ENCODE measurements at regions not wholly inside any gene's neighbourhood (a gene's known extent, or its start where the extent isn't known, plus 50 kb on each side); places are given as distances from the start of the nearest gene placed in this dataset.

GRCh38 chr10:56068040-56068439 lies 293.0 kb downstream of the ZWINT start:
- no peaks in the 10 kb centered on the region for H3K27me3 ChIP-seq (replicated peaks; ENCODE audit: insufficient read depth)
- no peaks in the 10 kb centered on the region for H3K4me1 ChIP-seq (replicated peaks)
- H3K9me3 ChIP-seq = no peaks in the 10 kb centered on the region
- no peak overlapping the region for H3K27ac ChIP-seq
- 85% methylated on average over 2 of the region's 2 CpGs for WGBS
- H3K4me3 ChIP-seq = no peak overlapping the region
- intact Hi-C loops (cut with DNase I) = no loop called here
- TF ChIP-seq CTCF (IDR thresholded peaks at IDR 0.05) (no peak), POLR2A (IDR thresholded peaks at IDR 0.05) (no peak), POLR2AphosphoS5 (IDR thresholded peaks at IDR 0.05) (no peak)
- DNase-seq (ENCODE audit: low spot score) = no peak
- no peaks in the 10 kb centered on the region for H3K36me3 ChIP-seq

- H3K36me3 ChIP-seq = no peaks in the 10 kb centered on the region
- no peaks in the 10 kb centered on the region for H3K27me3 ChIP-seq (replicated peaks; ENCODE audit: insufficient read depth)
- intact Hi-C loops (cut with DNase I) = no loop called here
- no peak overlapping the region for H3K4me3 ChIP-seq
- no peaks in the 10 kb centered on the region for H3K4me1 ChIP-seq (replicated peaks)
- TF ChIP-seq POLR2A (IDR thresholded peaks at IDR 0.05) (no peak), CTCF (IDR thresholded peaks at IDR 0.05) (no peak), POLR2AphosphoS5 (IDR thresholded peaks at IDR 0.05) (no peak)
- no peak for DNase-seq (ENCODE audit: low spot score)
- 95% methylated on average over 1 of the region's 1 CpG for WGBS
- no peaks in the 10 kb centered on the region for H3K9me3 ChIP-seq
- no peak overlapping the region for H3K27ac ChIP-seq
These were observed 297.4 kb downstream of the ZWINT start for GRCh38 chr10:56063642-56064041.

- Histone ChIP-seq H3K36me3 (no peaks in the 10 kb centered on the region), H3K27me3 (replicated peaks; ENCODE audit: insufficient read depth) (no peaks in the 10 kb centered on the region), H3K27ac (no peak overlapping the region), H3K9me3 (no peaks in the 10 kb centered on the region), H3K4me3 (no peak overlapping the region), H3K4me1 (replicated peaks) (no peaks in the 10 kb centered on the region)
- 74% methylated on average over 2 of the region's 2 CpGs for WGBS
- no peak for TF ChIP-seq POLR2A (IDR thresholded peaks at IDR 0.05)
- no peak for TF ChIP-seq CTCF (IDR thresholded peaks at IDR 0.05)
- no peak for TF ChIP-seq POLR2AphosphoS5 (IDR thresholded peaks at IDR 0.05)
- DNase-seq (ENCODE audit: low spot score) = no peak
- intact Hi-C loops (cut with DNase I) = no loop called here
These were observed 303.2 kb downstream of the ZWINT start for GRCh38 chr10:56057860-56058259.

GRCh38 chr10:56035489-56035888 lies 325.6 kb downstream of the ZWINT start:
- H3K27ac ChIP-seq = no peak overlapping the region
- H3K36me3 ChIP-seq = no peaks in the 10 kb centered on the region
- no peaks in the 10 kb centered on the region for H3K9me3 ChIP-seq
- H3K4me1 ChIP-seq (replicated peaks) = no peaks in the 10 kb centered on the region
- no peak for DNase-seq (ENCODE audit: low spot score)
- H3K4me3 ChIP-seq = no peak overlapping the region
- no peaks in the 10 kb centered on the region for H3K27me3 ChIP-seq (replicated peaks; ENCODE audit: insufficient read depth)
- intact Hi-C loops (cut with DNase I) = no loop called here
- TF ChIP-seq POLR2A (IDR thresholded peaks at IDR 0.05) (no peak), POLR2AphosphoS5 (IDR thresholded peaks at IDR 0.05) (no peak), CTCF (IDR thresholded peaks at IDR 0.05) (no peak)
- whole genome bisulfite sequencing = 88% methylated on average over 8 of the region's 8 CpGs

GRCh38 chr10:56028298-56029132 lies 332.5 kb downstream of the ZWINT start:
- no peak for TF ChIP-seq POLR2A (IDR thresholded peaks at IDR 0.05)
- no peak for TF ChIP-seq POLR2AphosphoS5 (IDR thresholded peaks at IDR 0.05)
- TF ChIP-seq CTCF (IDR thresholded peaks at IDR 0.05) = no peak
- Histone ChIP-seq H3K27ac (no peak overlapping the region), H3K36me3 (no peaks in the 10 kb centered on the region), H3K9me3 (no peaks in the 10 kb centered on the region), H3K27me3 (replicated peaks; ENCODE audit: insufficient read depth) (no peaks in the 10 kb centered on the region), H3K4me3 (no peak overlapping the region), H3K4me1 (replicated peaks) (no peaks in the 10 kb centered on the region)
- intact Hi-C loops (cut with DNase I) = no loop called here
- 39% methylated on average over 5 of the region's 5 CpGs for WGBS
- no peak for DNase-seq (ENCODE audit: low spot score)

Measured in prostate gland (tissue), 2 donors.